Sigmoid colon (tissue), 6 donors: ENCODE measurements at regions not wholly inside any gene's neighbourhood (a gene's known extent, or its start where the extent isn't known, plus 50 kb on each side); places are given as distances from the start of the nearest gene placed in this dataset.

Source experiments
- DNase-seq: peaks from one replicate; pipeline ENCODE4 v3.0.0-alpha.2; 2019
- H3K27ac ChIP-seq, 4 donors: fragments of 200-600 bp; sonication (generic); one replicate each; pipeline ENCODE4 v1.5.1; 2016 to 2019; ENCODE audit warnings: mild to moderate bottlenecking in 1 of 4
- H3K27me3 ChIP-seq, 3 donors: fragments of 200-600 bp; sonication (generic); one replicate each; pipeline ENCODE4 v1.5.1; 2019; ENCODE audit warnings: mild to moderate bottlenecking in 1 of 3
- H3K36me3 ChIP-seq, 4 donors: fragments of 200-600 bp; sonication (generic); one replicate each; pipeline ENCODE4 v1.5.1; 2016 to 2019
- H3K4me1 ChIP-seq, 4 donors: fragments of 200-600 bp; sonication (generic); one replicate each; pipeline ENCODE4 v1.5.1; 2017 to 2019
- H3K4me3 ChIP-seq, 4 donors: fragments of 200-600 bp; sonication (generic); one replicate each; pipeline ENCODE4 v1.5.1; 2017 to 2019; ENCODE audit warnings: mild to moderate bottlenecking in 2 of 4, moderate library complexity in 1 of 4
- H3K9me3 ChIP-seq, 4 donors: fragments of 200-600 bp in 3 of 4; sonication (generic) in 3 of 4; one replicate each; pipeline versions ENCODE4 v1.5.1 to v1.6.1; 2013 to 2019
- CTCF ChIP-seq, 4 experiments: fragments of 450-650 bp in 3 of 4; fragments of 200-600 bp in 1 of 4; IDR thresholded peaks; one replicate each; pipeline ENCODE4 v1.5.1; 2016 to 2019; ENCODE audit warnings: antibody characterized with exemption in 4 of 4, mild to moderate bottlenecking in 3 of 4, moderate library complexity in 2 of 4
- EP300 ChIP-seq, 4 donors: sonication (generic); formaldehyde crosslinking; IDR thresholded peaks; one replicate each; pipeline ENCODE4 v1.6.1; 2017; ENCODE audit warnings: antibody characterized with exemption in 4 of 4
- POLR2A ChIP-seq, 2 donors: fragments of 450-650 bp; IDR thresholded peaks; one replicate each; pipeline ENCODE4 v1.6.1; 2016; ENCODE audit warnings: antibody characterized with exemption in 2 of 2, mild to moderate bottlenecking in 2 of 2, moderate library complexity in 2 of 2
- POLR2AphosphoS5 ChIP-seq, 4 donors: sonication (generic); formaldehyde crosslinking; IDR thresholded peaks; one replicate each; pipeline ENCODE4 v1.6.1; 2017; ENCODE audit warnings: antibody characterized with exemption in 4 of 4
- WGBS, 2 donors: extraction: QIAGEN DNeasy Blood & Tissue Kit; methylation state at CpG; one replicate each; pipeline ENCODE4 v1.1.7; 2013; 5-methylcytosine and 5-hydroxymethylcytosine counted together
- intact Hi-C: fragments of 100-400 bp; cut with DNase I; formaldehyde crosslinking; loops from one replicate; pipeline ENCODE4 v1.15.1; 2023
- donor health status: healthy with polysubstance abuse.
- donor health status: healthy.

- no peak for TF ChIP-seq POLR2AphosphoS5 (IDR thresholded peaks at IDR 0.05)
- no peak for TF ChIP-seq CTCF (IDR thresholded peaks at IDR 0.05)
- no peak for TF ChIP-seq POLR2A (IDR thresholded peaks at IDR 0.05)
- TF ChIP-seq EP300 (IDR thresholded peaks at IDR 0.05): no peak
- peaks cover 0 to 16% (median 15%) of the 10 kb centered on the region in 4 donors for H3K4me1 ChIP-seq
- DNase-seq: no peak
- H3K4me3 ChIP-seq: no peak overlapping the region
- no peak overlapping the region for H3K27ac ChIP-seq
- H3K36me3 ChIP-seq: no peaks in the 10 kb centered on the region
- H3K9me3 ChIP-seq: no peaks in the 10 kb centered on the region
- intact Hi-C loops: no loop called here
- no peaks in the 10 kb centered on the region for H3K27me3 ChIP-seq
Measured at GRCh38 chr12:75703131-75703530, 191.7 kb upstream of the KRR1 start.

GRCh38 chr12:75702477-75703093 is 191.2 kb upstream of the KRR1 start:
- H3K9me3 ChIP-seq: no peaks in the 10 kb centered on the region

GRCh38 chr12:75701859-75702258 is 190.4 kb upstream of the KRR1 start:
- TF ChIP-seq EP300 (IDR thresholded peaks at IDR 0.05) (no peak), POLR2A (IDR thresholded peaks at IDR 0.05) (no peak), CTCF (IDR thresholded peaks at IDR 0.05) (no peak), POLR2AphosphoS5 (IDR thresholded peaks at IDR 0.05) (no peak)
- H3K4me3 ChIP-seq: no peak overlapping the region

More at GRCh38 chr12:75702477-75703093, 191.2 kb upstream of the KRR1 start:
- DNase-seq: no peak
- intact Hi-C loops: no loop called here
- WGBS, 2 donors: 46 to 77% methylated on average over 5 of the region's 5 CpGs
- Histone ChIP-seq H3K4me3 (no peak overlapping the region), H3K4me1 (peaks cover 0 to 16% (median 15%) of the 10 kb centered on the region in 4 donors), H3K27ac (no peak overlapping the region), H3K36me3 (no peaks in the 10 kb centered on the region), H3K27me3 (no peaks in the 10 kb centered on the region)
- TF ChIP-seq CTCF (IDR thresholded peaks at IDR 0.05) (no peak), POLR2A (IDR thresholded peaks at IDR 0.05) (no peak), POLR2AphosphoS5 (IDR thresholded peaks at IDR 0.05) (no peak), EP300 (IDR thresholded peaks at IDR 0.05) (no peak)

GRCh38 chr12:75699728-75700496 is 188.5 kb upstream of the KRR1 start:
- Histone ChIP-seq H3K4me3 (no peak overlapping the region), H3K27me3 (no peaks in the 10 kb centered on the region), H3K27ac (no peak overlapping the region), H3K9me3 (no peaks in the 10 kb centered on the region), H3K36me3 (no peaks in the 10 kb centered on the region), H3K4me1 (no peaks in the 10 kb centered on the region)
- DNase-seq: no peak
- 84 to 86% methylated on average over 7 of the region's 7 CpGs for WGBS, 2 donors
- intact Hi-C loops: no loop called here
- TF ChIP-seq POLR2A (IDR thresholded peaks at IDR 0.05) (no peak), POLR2AphosphoS5 (IDR thresholded peaks at IDR 0.05) (no peak), EP300 (IDR thresholded peaks at IDR 0.05) (no peak), CTCF (IDR thresholded peaks at IDR 0.05) (no peak)

More at GRCh38 chr12:75701859-75702258, 190.4 kb upstream of the KRR1 start:
- Histone ChIP-seq H3K4me1 (peaks cover 0 to 16% (median 14%) of the 10 kb centered on the region in 4 donors), H3K36me3 (no peaks in the 10 kb centered on the region), H3K9me3 (no peaks in the 10 kb centered on the region), H3K27me3 (no peaks in the 10 kb centered on the region), H3K27ac (no peak overlapping the region)
- intact Hi-C loops: no loop called here
- DNase-seq: no peak
- WGBS, 2 donors: 95 to 98% methylated on average over 2 of the region's 2 CpGs
